Neural progenitor cell (in vitro differentiated cells): ENCODE measurements at regions not wholly inside any gene's neighbourhood (a gene's known extent, or its start where the extent isn't known, plus 50 kb on each side); places are given as distances from the start of the nearest gene placed in this dataset.

ENCODE experiments used
- DNase-seq: peaks from one replicate; pipeline ENCODE4 v3.0.0-alpha.2; 2016; ENCODE audit warnings: low spot score
- H2AFZ ChIP-seq: fragments of 200-600 bp; sonication (generic); replicated peaks from 2 replicates; pipeline ENCODE4 v1.6.1; 2016; ENCODE audit warnings: antibody characterized with exemption
- H3F3A ChIP-seq: fragments of 200-600 bp; sonication (generic); 2 replicates; pipeline ENCODE4 v1.6.1; 2016; ENCODE audit warnings: antibody characterized with exemption, low read depth
- H3K27ac ChIP-seq: fragments of 200-600 bp; sonication (generic); 2 replicates; pipeline ENCODE4 v1.5.1; 2016; ENCODE audit warnings: mild to moderate bottlenecking
- H3K27me3 ChIP-seq: fragments of 200-600 bp; sonication (generic); 2 replicates; pipeline ENCODE4 v1.6.1; 2016; ENCODE audit warnings: mild to moderate bottlenecking, moderate library complexity
- H3K36me3 ChIP-seq: fragments of 200-600 bp; sonication (generic); 2 replicates; pipeline ENCODE4 v1.5.1; 2016
- H3K4me1 ChIP-seq: fragments of 200-600 bp; sonication (generic); 2 replicates; pipeline ENCODE4 v1.6.1; 2016; ENCODE audit warnings: mixed run types
- H3K4me2 ChIP-seq: fragments of 200-600 bp; sonication (generic); 2 replicates; pipeline ENCODE4 v1.6.1; 2016
- H3K4me3 ChIP-seq: fragments of 200-600 bp; sonication (generic); 2 replicates; pipeline ENCODE4 v1.5.1; 2016
- H3K79me2 ChIP-seq: fragments of 200-600 bp; sonication (generic); 2 replicates; pipeline ENCODE4 v1.6.1; 2016; ENCODE audit warnings: low read depth
- H3K9ac ChIP-seq: fragments of 200-600 bp; sonication (generic); 2 replicates; pipeline ENCODE4 v1.6.1; 2016
- H3K9me3 ChIP-seq: fragments of 200-600 bp; sonication (generic); 2 replicates; pipeline ENCODE4 v1.5.1; 2016; ENCODE audit warnings: low read depth
- H4K20me1 ChIP-seq: fragments of 200-600 bp; sonication (generic); 2 replicates; pipeline ENCODE4 v1.6.1; 2016; ENCODE audit warnings: low read depth
- H3K27ac Mint-ChIP-seq: 3 replicates; pipeline ENCODE4 v1.8.0; 2021; ENCODE audit warnings: mixed read lengths
- H3K27me3 Mint-ChIP-seq: 2 replicates; pipeline ENCODE4 v1.8.0; 2022; ENCODE audit warnings: low read depth, mild to moderate bottlenecking, inconsistent platforms, moderate library complexity, mixed read lengths; ENCODE audit not compliant: insufficient read depth
- H3K36me3 Mint-ChIP-seq: 3 replicates; pipeline ENCODE4 v1.8.0; 2021; ENCODE audit warnings: mixed read lengths
- H3K4me1 Mint-ChIP-seq: 3 replicates; pipeline ENCODE4 v1.8.0; 2021; ENCODE audit warnings: mixed read lengths
- H3K4me3 Mint-ChIP-seq: 3 replicates; pipeline ENCODE4 v1.8.0; 2021; ENCODE audit warnings: mild to moderate bottlenecking, moderate library complexity, mixed read lengths
- H3K9me3 Mint-ChIP-seq: 3 replicates; pipeline ENCODE4 v1.8.0; 2020; ENCODE audit warnings: mixed read lengths
- CTCF ChIP-seq: fragments of 200-600 bp; sonication (generic); IDR thresholded peaks from 2 replicates; pipeline ENCODE4 v1.5.1; 2017; ENCODE audit warnings: antibody characterized with exemption, mild to moderate bottlenecking
- EZH2 ChIP-seq: fragments of 200-600 bp; sonication (generic); IDR thresholded peaks from 2 replicates; pipeline ENCODE4 v1.6.1; 2017; ENCODE audit warnings: antibody characterized with exemption, mild to moderate bottlenecking, moderate library complexity
- EZH2phosphoT487 ChIP-seq: fragments of 200-600 bp; sonication (generic); IDR thresholded peaks from 2 replicates; pipeline ENCODE4 v1.6.1; 2017; ENCODE audit warnings: antibody characterized with exemption

GRCh38 chr5:1709171-1709803 lies 90.3 kb downstream of the MRPL36 start:
- peaks cover 4% of the 10 kb centered on the region for H3K9me3 Mint-ChIP-seq
- peak overlapping the region; percentile 35 for H3K4me3 ChIP-seq

GRCh38 chr5:1708592-1709141 lies 91.0 kb downstream of the MRPL36 start:
- peaks cover 20% of the 10 kb centered on the region for H3K4me1 Mint-ChIP-seq
- no peaks in the 10 kb centered on the region for H4K20me1 ChIP-seq
- TF ChIP-seq EZH2phosphoT487 (no peak), EZH2 (no peak)
- no peak overlapping the region for H3K9ac ChIP-seq
- no peak overlapping the region for H3K4me3 ChIP-seq
- no peak overlapping the region for H3K27ac ChIP-seq
- no peaks in the 10 kb centered on the region for H3K36me3 Mint-ChIP-seq
- no peak overlapping the region for H2AFZ ChIP-seq
- H3K27me3 Mint-ChIP-seq: peaks cover 5% of the 10 kb centered on the region
- peak overlapping the region; percentile 72 for H3K4me2 ChIP-seq
- DNase-seq: no peak
- H3K36me3 ChIP-seq: no peaks in the 10 kb centered on the region
- peaks cover 3% of the 10 kb centered on the region for H3F3A ChIP-seq
- peak overlapping the region; percentile 66 for H3K4me3 Mint-ChIP-seq
- H3K9me3 Mint-ChIP-seq: peaks cover 4% of the 10 kb centered on the region
- peak overlapping the region; percentile 32 for H3K27ac Mint-ChIP-seq
- H3K4me1 ChIP-seq: peaks cover 12% of the 10 kb centered on the region
- no peaks in the 10 kb centered on the region for H3K79me2 ChIP-seq
- peaks cover 6% of the 10 kb centered on the region for H3K27me3 ChIP-seq
- no peaks in the 10 kb centered on the region for H3K9me3 ChIP-seq

More at GRCh38 chr5:1709171-1709803, 90.3 kb downstream of the MRPL36 start:
- H3K4me1 Mint-ChIP-seq: peaks cover 20% of the 10 kb centered on the region
- no peak overlapping the region for H3K9ac ChIP-seq
- H3F3A ChIP-seq: peaks cover 3% of the 10 kb centered on the region
- peak overlapping the region; percentile 32 for H3K27ac Mint-ChIP-seq
- peaks cover 5% of the 10 kb centered on the region for H3K27me3 Mint-ChIP-seq
- H3K4me2 ChIP-seq: peak overlapping the region; percentile 72
- H3K79me2 ChIP-seq: no peaks in the 10 kb centered on the region
- H3K27ac ChIP-seq: no peak overlapping the region
- H3K27me3 ChIP-seq: peaks cover 6% of the 10 kb centered on the region
- peak overlapping the region; percentile 1 for H2AFZ ChIP-seq
- H3K4me1 ChIP-seq: peaks cover 12% of the 10 kb centered on the region
- no peaks in the 10 kb centered on the region for H4K20me1 ChIP-seq
- H3K4me3 Mint-ChIP-seq: peak overlapping the region; percentile 66
- DNase-seq: peak; percentile 28
- no peaks in the 10 kb centered on the region for H3K9me3 ChIP-seq
- no peaks in the 10 kb centered on the region for H3K36me3 ChIP-seq
- no peaks in the 10 kb centered on the region for H3K36me3 Mint-ChIP-seq
- no peak for TF ChIP-seq EZH2phosphoT487
- no peak for TF ChIP-seq CTCF
- no peak for TF ChIP-seq EZH2

- Histone ChIP-seq H3K4me2 (no peak overlapping the region), H3F3A (peaks cover 3% of the 10 kb centered on the region), H3K36me3 (no peaks in the 10 kb centered on the region), H3K27me3 (peaks cover 6% of the 10 kb centered on the region), H2AFZ (no peak overlapping the region), H4K20me1 (no peaks in the 10 kb centered on the region), H3K9ac (no peak overlapping the region), H3K79me2 (no peaks in the 10 kb centered on the region), H3K4me3 (no peak overlapping the region), H3K4me1 (peaks cover 12% of the 10 kb centered on the region), H3K9me3 (no peaks in the 10 kb centered on the region), H3K27ac (no peak overlapping the region)
- Mint-ChIP-seq H3K27ac (no peak overlapping the region), H3K4me1 (peaks cover 22% of the 10 kb centered on the region), H3K9me3 (peaks cover 4% of the 10 kb centered on the region), H3K36me3 (no peaks in the 10 kb centered on the region), H3K4me3 (no peak overlapping the region), H3K27me3 (peaks cover 5% of the 10 kb centered on the region)
- TF ChIP-seq EZH2 (no peak), CTCF (no peak), EZH2phosphoT487 (no peak)
- DNase-seq: no peak
Observed at GRCh38 chr5:1707467-1707866, 92.2 kb downstream of the MRPL36 start.

- peaks cover 12% of the 10 kb centered on the region for H3K4me1 ChIP-seq
- H3K27ac ChIP-seq: no peak overlapping the region
- no peaks in the 10 kb centered on the region for H3K36me3 Mint-ChIP-seq
- peaks cover 6% of the 10 kb centered on the region for H3K27me3 ChIP-seq
- peaks cover 22% of the 10 kb centered on the region for H3K4me1 Mint-ChIP-seq
- H3K4me2 ChIP-seq: no peak overlapping the region
- no peaks in the 10 kb centered on the region for H4K20me1 ChIP-seq
- no peak overlapping the region for H3K9ac ChIP-seq
- DNase-seq: no peak
- peaks cover 4% of the 10 kb centered on the region for H3K9me3 Mint-ChIP-seq
- H3K79me2 ChIP-seq: no peaks in the 10 kb centered on the region
- H3K27ac Mint-ChIP-seq: no peak overlapping the region
- no peaks in the 10 kb centered on the region for H3K9me3 ChIP-seq
- no peaks in the 10 kb centered on the region for H3K36me3 ChIP-seq
- peaks cover 3% of the 10 kb centered on the region for H3F3A ChIP-seq
- no peak overlapping the region for H3K4me3 Mint-ChIP-seq
- H3K4me3 ChIP-seq: no peak overlapping the region
- no peak overlapping the region for H2AFZ ChIP-seq
- H3K27me3 Mint-ChIP-seq: peaks cover 5% of the 10 kb centered on the region
- TF ChIP-seq EZH2 (no peak), EZH2phosphoT487 (no peak), CTCF (no peak)
Observed at GRCh38 chr5:1706428-1706827, 93.2 kb downstream of the MRPL36 start.
